Activated T-cell treated with anti-CD3 and anti-CD28 coated beads, Interleukin-2, amount 50 U/mL, for 24 hours (primary cell): ENCODE measurements at regions not wholly inside any gene's neighbourhood (a gene's known extent, or its start where the extent isn't known, plus 50 kb on each side); places are given as distances from the start of the nearest gene placed in this dataset.

Experiments used
- DNase-seq: peaks from one replicate; pipeline ENCODE4 v3.0.0-alpha.2; 2020
- H3K27ac Mint-ChIP-seq: 2 replicates; pipeline ENCODE4 v1.8.0; 2020; ENCODE audit warnings: mild to moderate bottlenecking, mixed read lengths
- H3K27me3 Mint-ChIP-seq: 2 replicates; pipeline ENCODE4 v1.8.0; 2020; ENCODE audit warnings: mixed read lengths
- H3K36me3 Mint-ChIP-seq: 2 replicates; pipeline ENCODE4 v1.8.0; 2020; ENCODE audit warnings: low read depth, mixed read lengths
- H3K4me1 Mint-ChIP-seq: 2 replicates; pipeline ENCODE4 v1.8.0; 2020; ENCODE audit warnings: low read depth, mixed read lengths
- H3K4me3 Mint-ChIP-seq: 2 replicates; pipeline ENCODE4 v1.8.0; 2020; ENCODE audit warnings: mild to moderate bottlenecking, moderate library complexity, mixed read lengths
- H3K9me3 Mint-ChIP-seq: 2 replicates; pipeline ENCODE4 v1.8.0; 2020; ENCODE audit warnings: mixed read lengths

GRCh38 chr1:232562855-232563510, 67.0 kb downstream of the SIPA1L2 start:
- H3K27ac Mint-ChIP-seq: no peak overlapping the region
- H3K4me3 Mint-ChIP-seq: no peak overlapping the region
- H3K27me3 Mint-ChIP-seq: no peaks in the 10 kb centered on the region
- H3K9me3 Mint-ChIP-seq: no peaks in the 10 kb centered on the region
- peaks cover 9% of the 10 kb centered on the region for H3K4me1 Mint-ChIP-seq
- no peaks in the 10 kb centered on the region for H3K36me3 Mint-ChIP-seq
- no peak for DNase-seq

GRCh38 chr1:232561381-232561780, 68.6 kb downstream of the SIPA1L2 start:
- Mint-ChIP-seq H3K36me3 (no peaks in the 10 kb centered on the region), H3K27me3 (no peaks in the 10 kb centered on the region)

GRCh38 chr1:232560940-232561339, 69.0 kb downstream of the SIPA1L2 start:
- no peak for DNase-seq
- no peaks in the 10 kb centered on the region for H3K36me3 Mint-ChIP-seq
- no peak overlapping the region for H3K27ac Mint-ChIP-seq
- H3K4me1 Mint-ChIP-seq: peaks cover 14% of the 10 kb centered on the region
- H3K9me3 Mint-ChIP-seq: no peaks in the 10 kb centered on the region
- no peaks in the 10 kb centered on the region for H3K27me3 Mint-ChIP-seq
- no peak overlapping the region for H3K4me3 Mint-ChIP-seq

More at GRCh38 chr1:232561381-232561780, 68.6 kb downstream of the SIPA1L2 start:
- H3K4me3 Mint-ChIP-seq: no peak overlapping the region
- H3K27ac Mint-ChIP-seq: no peak overlapping the region
- peaks cover 14% of the 10 kb centered on the region for H3K4me1 Mint-ChIP-seq
- H3K9me3 Mint-ChIP-seq: no peaks in the 10 kb centered on the region
- DNase-seq: no peak

GRCh38 chr1:232558954-232559353, 71.0 kb downstream of the SIPA1L2 start:
- Mint-ChIP-seq H3K27me3 (no peaks in the 10 kb centered on the region), H3K9me3 (no peaks in the 10 kb centered on the region), H3K27ac (no peak overlapping the region), H3K4me3 (no peak overlapping the region), H3K4me1 (peaks cover 14% of the 10 kb centered on the region), H3K36me3 (no peaks in the 10 kb centered on the region)
- no peak for DNase-seq

GRCh38 chr1:232557502-232558191, 72.3 kb downstream of the SIPA1L2 start:
- no peak for DNase-seq
- H3K27ac Mint-ChIP-seq: no peak overlapping the region
- no peaks in the 10 kb centered on the region for H3K27me3 Mint-ChIP-seq
- H3K36me3 Mint-ChIP-seq: no peaks in the 10 kb centered on the region
- H3K4me3 Mint-ChIP-seq: no peak overlapping the region
- H3K4me1 Mint-ChIP-seq: peaks cover 14% of the 10 kb centered on the region
- no peaks in the 10 kb centered on the region for H3K9me3 Mint-ChIP-seq

- H3K36me3 Mint-ChIP-seq: no peaks in the 10 kb centered on the region
- no peak for DNase-seq
- no peaks in the 10 kb centered on the region for H3K27me3 Mint-ChIP-seq
- H3K27ac Mint-ChIP-seq: no peak overlapping the region
- H3K4me1 Mint-ChIP-seq: peaks cover 14% of the 10 kb centered on the region
- no peak overlapping the region for H3K4me3 Mint-ChIP-seq
- H3K9me3 Mint-ChIP-seq: no peaks in the 10 kb centered on the region
These were observed 72.8 kb downstream of the SIPA1L2 start for GRCh38 chr1:232557096-232557495.

- Mint-ChIP-seq H3K4me1 (peaks cover 14% of the 10 kb centered on the region), H3K27me3 (no peaks in the 10 kb centered on the region), H3K27ac (no peak overlapping the region), H3K9me3 (no peaks in the 10 kb centered on the region), H3K4me3 (no peak overlapping the region), H3K36me3 (no peaks in the 10 kb centered on the region)
- DNase-seq: no peak
These were observed 73.6 kb downstream of the SIPA1L2 start for GRCh38 chr1:232556351-232556750.

- H3K27ac Mint-ChIP-seq: no peak overlapping the region
- no peak overlapping the region for H3K4me3 Mint-ChIP-seq
- H3K27me3 Mint-ChIP-seq: no peaks in the 10 kb centered on the region
- peaks cover 14% of the 10 kb centered on the region for H3K4me1 Mint-ChIP-seq
- H3K36me3 Mint-ChIP-seq: no peaks in the 10 kb centered on the region
- H3K9me3 Mint-ChIP-seq: no peaks in the 10 kb centered on the region
- DNase-seq: no peak
These were observed 74.3 kb downstream of the SIPA1L2 start for GRCh38 chr1:232555494-232556210.

- no peaks in the 10 kb centered on the region for H3K9me3 Mint-ChIP-seq
- H3K4me3 Mint-ChIP-seq: no peak overlapping the region
- no peaks in the 10 kb centered on the region for H3K27me3 Mint-ChIP-seq
- peaks cover 14% of the 10 kb centered on the region for H3K4me1 Mint-ChIP-seq
- H3K36me3 Mint-ChIP-seq: no peaks in the 10 kb centered on the region
- no peak overlapping the region for H3K27ac Mint-ChIP-seq
- DNase-seq: no peak
These were observed 75.5 kb downstream of the SIPA1L2 start for GRCh38 chr1:232554409-232554808.

- Mint-ChIP-seq H3K36me3 (no peaks in the 10 kb centered on the region), H3K4me1 (peaks cover 10% of the 10 kb centered on the region), H3K4me3 (no peak overlapping the region), H3K9me3 (no peaks in the 10 kb centered on the region), H3K27ac (no peak overlapping the region), H3K27me3 (no peaks in the 10 kb centered on the region)
- DNase-seq: no peak
These were observed 76.1 kb downstream of the SIPA1L2 start for GRCh38 chr1:232553809-232554208.

GRCh38 chr1:232553050-232553754, 76.7 kb downstream of the SIPA1L2 start:
- no peak for DNase-seq
- Mint-ChIP-seq H3K4me3 (no peak overlapping the region), H3K4me1 (peaks cover 5% of the 10 kb centered on the region), H3K9me3 (no peaks in the 10 kb centered on the region), H3K27ac (no peak overlapping the region), H3K36me3 (no peaks in the 10 kb centered on the region), H3K27me3 (no peaks in the 10 kb centered on the region)

- no peak for DNase-seq
- no peaks in the 10 kb centered on the region for H3K27me3 Mint-ChIP-seq
- H3K4me3 Mint-ChIP-seq: no peak overlapping the region
- no peaks in the 10 kb centered on the region for H3K36me3 Mint-ChIP-seq
- no peaks in the 10 kb centered on the region for H3K9me3 Mint-ChIP-seq
- no peaks in the 10 kb centered on the region for H3K4me1 Mint-ChIP-seq
- no peak overlapping the region for H3K27ac Mint-ChIP-seq
These were observed 78.5 kb downstream of the SIPA1L2 start for GRCh38 chr1:232551386-232551785.

- Mint-ChIP-seq H3K36me3 (no peaks in the 10 kb centered on the region), H3K27me3 (no peaks in the 10 kb centered on the region), H3K27ac (no peak overlapping the region), H3K4me1 (no peaks in the 10 kb centered on the region), H3K9me3 (no peaks in the 10 kb centered on the region), H3K4me3 (no peak overlapping the region)
- no peak for DNase-seq
These were observed 79.9 kb downstream of the SIPA1L2 start for GRCh38 chr1:232550007-232550406.

GRCh38 chr1:232548691-232549090, 81.2 kb downstream of the SIPA1L2 start:
- H3K9me3 Mint-ChIP-seq: no peaks in the 10 kb centered on the region
- no peaks in the 10 kb centered on the region for H3K4me1 Mint-ChIP-seq
- H3K36me3 Mint-ChIP-seq: no peaks in the 10 kb centered on the region
- H3K27ac Mint-ChIP-seq: no peak overlapping the region
- no peak overlapping the region for H3K4me3 Mint-ChIP-seq
- H3K27me3 Mint-ChIP-seq: no peaks in the 10 kb centered on the region
- no peak for DNase-seq
